GM12891 (cell line): ENCODE measurements at regions not wholly inside any gene's neighbourhood (a gene's known extent, or its start where the extent isn't known, plus 50 kb on each side); places are given as distances from the start of the nearest gene placed in this dataset.

Source experiments
- PAX5 ChIP-seq: IDR thresholded peaks from 2 replicates; pipeline ENCODE4 v1.6.1; 2011; ENCODE audit warnings: low read length, moderate library complexity, mild to moderate bottlenecking; ENCODE audit not compliant: insufficient read depth, severe bottlenecking
- POLR2A ChIP-seq: IDR thresholded peaks from 2 replicates; pipeline ENCODE4 v1.6.1; 2011; ENCODE audit warnings: low read depth, low read length, control low read depth
- POLR2AphosphoS5 ChIP-seq: IDR thresholded peaks from 2 replicates; pipeline ENCODE4 v1.6.1; 2011; ENCODE audit warnings: low read depth, low read length, control low read depth

- TF ChIP-seq POLR2AphosphoS5, result no peak
- no peak for TF ChIP-seq POLR2A
- TF ChIP-seq PAX5, result no peak
These were observed 125.8 kb downstream of the CARTPT start for GRCh38 chr5:71844862-71845261.
